ENCODE measurements at regions not wholly inside any gene's neighbourhood (a gene's known extent, or its start where the extent isn't known, plus 50 kb on each side); places are given as distances from the start of the nearest gene placed in this dataset.

- no peak overlapping the region for H3K4me2 ChIP-seq
- no peaks in the 10 kb centered on the region for H3K79me2 ChIP-seq
- H3K27me3 ChIP-seq, result peaks cover 4% of the 10 kb centered on the region
- no peak overlapping the region for H2AFZ ChIP-seq
- no peaks in the 10 kb centered on the region for H3K4me1 ChIP-seq (ENCODE audit: insufficient read depth)
- no peak for TF ChIP-seq CTCF (IDR thresholded peaks at IDR 0.05; ENCODE audit: poor library complexity)
- TF ChIP-seq EZH2 (IDR thresholded peaks at IDR 0.05; ENCODE audit: borderline replicate concordance), result no peak
- TF ChIP-seq EZH2phosphoT487 (IDR thresholded peaks at IDR 0.05; ENCODE audit: low read depth, severe bottlenecking, unreplicated experiment), result no peak
- no peaks in the 10 kb centered on the region for H3K36me3 ChIP-seq (replicated peaks; ENCODE audit: insufficient read depth, low read depth)
- no peaks in the 10 kb centered on the region for H4K20me1 ChIP-seq (ENCODE audit: insufficient read depth, poor library complexity, severe bottlenecking)
- WGBS (ENCODE audit: low lambda C conversion rate, missing lambda C conversion rate), result 76% methylated on average over 6 of the region's 6 CpGs
- no peak for DNase-seq (ENCODE audit: low spot score)
- H3K27ac ChIP-seq, result no peak overlapping the region
- no peaks in the 10 kb centered on the region for H3K9me3 ChIP-seq (ENCODE audit: low read depth)
- no peak overlapping the region for H3K4me3 ChIP-seq
- no peaks in the 10 kb centered on the region for H3K9me2 ChIP-seq (replicated peaks; ENCODE audit: insufficient read depth)
These were observed 86.7 kb downstream of the ZIC5 start for GRCh38 chr13:99884913-99885312.

GRCh38 chr13:99883805-99884204 lies 87.8 kb downstream of the ZIC5 start:
- TF ChIP-seq EZH2 (IDR thresholded peaks at IDR 0.05; ENCODE audit: borderline replicate concordance) (no peak), EZH2phosphoT487 (IDR thresholded peaks at IDR 0.05; ENCODE audit: low read depth, severe bottlenecking, unreplicated experiment) (no peak), CTCF (IDR thresholded peaks at IDR 0.05; ENCODE audit: poor library complexity) (no peak)
- H3K9me2 ChIP-seq (replicated peaks; ENCODE audit: insufficient read depth), result no peaks in the 10 kb centered on the region
- WGBS (ENCODE audit: low lambda C conversion rate, missing lambda C conversion rate), result 93% methylated on average over 2 of the region's 2 CpGs
- no peak overlapping the region for H3K4me2 ChIP-seq
- no peaks in the 10 kb centered on the region for H3K36me3 ChIP-seq (replicated peaks; ENCODE audit: insufficient read depth, low read depth)
- H3K4me1 ChIP-seq (ENCODE audit: insufficient read depth), result no peaks in the 10 kb centered on the region
- H2AFZ ChIP-seq, result no peak overlapping the region
- H3K4me3 ChIP-seq, result no peak overlapping the region
- DNase-seq (ENCODE audit: low spot score), result no peak
- H3K9me3 ChIP-seq (ENCODE audit: low read depth), result no peaks in the 10 kb centered on the region
- H3K79me2 ChIP-seq, result no peaks in the 10 kb centered on the region
- H3K27me3 ChIP-seq, result no peaks in the 10 kb centered on the region
- no peak overlapping the region for H3K27ac ChIP-seq
- no peaks in the 10 kb centered on the region for H4K20me1 ChIP-seq (ENCODE audit: insufficient read depth, poor library complexity, severe bottlenecking)

- TF ChIP-seq CTCF (IDR thresholded peaks at IDR 0.05; ENCODE audit: poor library complexity) (no peak), EZH2 (IDR thresholded peaks at IDR 0.05; ENCODE audit: borderline replicate concordance) (no peak), EZH2phosphoT487 (IDR thresholded peaks at IDR 0.05; ENCODE audit: low read depth, severe bottlenecking, unreplicated experiment) (no peak)
- H3K4me3 ChIP-seq, result no peak overlapping the region
- no peak overlapping the region for H2AFZ ChIP-seq
- no peaks in the 10 kb centered on the region for H3K9me2 ChIP-seq (replicated peaks; ENCODE audit: insufficient read depth)
- no peak for DNase-seq (ENCODE audit: low spot score)
- H3K36me3 ChIP-seq (replicated peaks; ENCODE audit: insufficient read depth, low read depth), result no peaks in the 10 kb centered on the region
- peaks cover 5% of the 10 kb centered on the region for H3K27me3 ChIP-seq
- no peaks in the 10 kb centered on the region for H3K79me2 ChIP-seq
- no peaks in the 10 kb centered on the region for H4K20me1 ChIP-seq (ENCODE audit: insufficient read depth, poor library complexity, severe bottlenecking)
- H3K4me2 ChIP-seq, result no peak overlapping the region
- H3K9me3 ChIP-seq (ENCODE audit: low read depth), result peaks cover 3% of the 10 kb centered on the region
- no peak overlapping the region for H3K27ac ChIP-seq
- no peaks in the 10 kb centered on the region for H3K4me1 ChIP-seq (ENCODE audit: insufficient read depth)
- WGBS (ENCODE audit: low lambda C conversion rate, missing lambda C conversion rate), result 77% methylated on average over 13 of the region's 13 CpGs
These were observed 92.5 kb downstream of the ZIC5 start for GRCh38 chr13:99878921-99879610.

All from hepatocyte (in vitro differentiated cells).